Adrenal gland (tissue), 5 donors: ENCODE measurements at regions not wholly inside any gene's neighbourhood (a gene's known extent, or its start where the extent isn't known, plus 50 kb on each side); places are given as distances from the start of the nearest gene placed in this dataset.

ENCODE experiments used
- POLR2A ChIP-seq, 2 donors: fragments of 450-650 bp; IDR thresholded peaks; one replicate each; pipeline ENCODE4 v1.6.1; 2017; ENCODE audit warnings: antibody characterized with exemption in 2 of 2, mild to moderate bottlenecking in 2 of 2, moderate library complexity in 1 of 2
- TF ChIP-seq, protein P1 (sequence below), 6 experiments: fragments of 450-650 bp in 4 of 6; fragments of 200-600 bp in 2 of 6; sonication (generic) in 1 of 6; IDR thresholded peaks; 1 replicate in 5 of 6; 2 replicates in 1 of 6; pipeline versions ENCODE4 v1.5.1 to v1.8.0; 2016 to 2021; ENCODE audit warnings: antibody characterized with exemption in 6 of 6, mild to moderate bottlenecking in 2 of 6, moderate library complexity in 1 of 6
- donor health status: DM: no; HTN: no; CAD: no.

DNA sequence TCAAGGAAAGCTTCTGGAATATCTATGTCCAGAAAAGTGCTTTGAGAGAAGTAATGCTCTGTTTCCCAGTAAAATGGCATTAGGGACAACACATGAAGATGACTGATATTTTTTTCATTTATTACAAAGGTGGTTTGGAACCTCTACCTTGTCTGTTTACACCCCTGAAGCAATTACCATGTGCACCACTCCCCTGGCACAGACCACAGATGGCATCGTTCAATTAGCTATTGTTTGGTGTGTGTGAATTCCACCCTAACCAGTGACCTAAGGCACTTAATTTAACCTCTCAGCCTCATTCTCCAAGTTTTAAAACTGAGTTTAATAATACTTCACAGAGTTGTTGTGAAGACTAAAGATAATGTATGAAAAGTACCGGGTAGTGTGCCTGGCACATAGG lies 127.6 kb upstream of the BMAL1 start:
- TF ChIP-seq, protein P1, sequence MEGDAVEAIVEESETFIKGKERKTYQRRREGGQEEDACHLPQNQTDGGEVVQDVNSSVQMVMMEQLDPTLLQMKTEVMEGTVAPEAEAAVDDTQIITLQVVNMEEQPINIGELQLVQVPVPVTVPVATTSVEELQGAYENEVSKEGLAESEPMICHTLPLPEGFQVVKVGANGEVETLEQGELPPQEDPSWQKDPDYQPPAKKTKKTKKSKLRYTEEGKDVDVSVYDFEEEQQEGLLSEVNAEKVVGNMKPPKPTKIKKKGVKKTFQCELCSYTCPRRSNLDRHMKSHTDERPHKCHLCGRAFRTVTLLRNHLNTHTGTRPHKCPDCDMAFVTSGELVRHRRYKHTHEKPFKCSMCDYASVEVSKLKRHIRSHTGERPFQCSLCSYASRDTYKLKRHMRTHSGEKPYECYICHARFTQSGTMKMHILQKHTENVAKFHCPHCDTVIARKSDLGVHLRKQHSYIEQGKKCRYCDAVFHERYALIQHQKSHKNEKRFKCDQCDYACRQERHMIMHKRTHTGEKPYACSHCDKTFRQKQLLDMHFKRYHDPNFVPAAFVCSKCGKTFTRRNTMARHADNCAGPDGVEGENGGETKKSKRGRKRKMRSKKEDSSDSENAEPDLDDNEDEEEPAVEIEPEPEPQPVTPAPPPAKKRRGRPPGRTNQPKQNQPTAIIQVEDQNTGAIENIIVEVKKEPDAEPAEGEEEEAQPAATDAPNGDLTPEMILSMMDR (IDR thresholded peaks at IDR 0.05): no peak
- no peak for TF ChIP-seq POLR2A (IDR thresholded peaks at IDR 0.05)
